ENCODE measurements at regions not wholly inside any gene's neighbourhood (a gene's known extent, or its start where the extent isn't known, plus 50 kb on each side); places are given as distances from the start of the nearest gene placed in this dataset.

GRCh38 chr5:1952021-1952420 lies 69.3 kb upstream of the IRX4 start (continued):
- TF ChIP-seq NRF1 (IDR thresholded peaks at IDR 0.05; ENCODE audit: low read depth, low read length): no peak
- TF ChIP-seq ATF2 (IDR thresholded peaks at IDR 0.05; ENCODE audit: low read length): no peak
- no peak for TF ChIP-seq POLR2A (IDR thresholded peaks at IDR 0.05; ENCODE audit: control extremely low read depth in 1 of 2, low read depth in 2 of 2, low read length in 2 of 2)
- no peak for TF ChIP-seq TCF12 (IDR thresholded peaks at IDR 0.05; ENCODE audit: low read depth, low read length)
- no peak for TF ChIP-seq KDM1A (IDR thresholded peaks at IDR 0.05; ENCODE audit: borderline replicate concordance, low read length)
- no peak for TF ChIP-seq CHD7 (IDR thresholded peaks at IDR 0.05; ENCODE audit: insufficient replicate concordance, low read length)
- no peak for TF ChIP-seq RBBP5 (IDR thresholded peaks at IDR 0.05; ENCODE audit: borderline replicate concordance, low read depth, low read length)
- TF ChIP-seq GTF2F1 (IDR thresholded peaks at IDR 0.05; ENCODE audit: borderline replicate concordance, low read depth, low read length): no peak

Measured in H1 (cell line).